ENCODE measurements at regions not wholly inside any gene's neighbourhood (a gene's known extent, or its start where the extent isn't known, plus 50 kb on each side); places are given as distances from the start of the nearest gene placed in this dataset.

GRCh38 chr16:5595849-5596248 is 498.3 kb upstream of the EEF2KMT start:
- H3K36me3 ChIP-seq (ENCODE audit: control insufficient read depth, insufficient read depth, low read length), result no peaks in the 10 kb centered on the region
- H3K4me1 ChIP-seq (ENCODE audit: control insufficient read depth, extremely low read depth, insufficient read depth, low read length), result no peaks in the 10 kb centered on the region
- H2AFZ ChIP-seq (ENCODE audit: low read length), result no peak overlapping the region
- no peak overlapping the region for H3K9ac ChIP-seq (ENCODE audit: insufficient read depth, low read length)
- no peaks in the 10 kb centered on the region for H3K9me3 ChIP-seq (ENCODE audit: control insufficient read depth, insufficient read depth, low read depth, low read length)
- H3K27ac ChIP-seq (ENCODE audit: insufficient read depth, low read length), result no peak overlapping the region
- no peak overlapping the region for H3K4me3 ChIP-seq (replicated peaks in 1 of 4; ENCODE audit: control extremely low read depth in 1 of 4, insufficient read depth in 1 of 4, low read depth in 3 of 4, low read length in 4 of 4)
- no peaks in the 10 kb centered on the region for H4K20me1 ChIP-seq (ENCODE audit: control insufficient read depth, extremely low read depth, insufficient read depth, low read length)
- H3K79me2 ChIP-seq (ENCODE audit: control insufficient read depth, insufficient read depth, low read length), result no peaks in the 10 kb centered on the region
- H3K4me2 ChIP-seq (ENCODE audit: extremely low read depth, insufficient read depth, low read length), result no peak overlapping the region
- H3K27me3 ChIP-seq (ENCODE audit: control insufficient read depth, insufficient read depth, low read length), result no peaks in the 10 kb centered on the region
- TF ChIP-seq CTCF (conservative IDR thresholded peaks at IDR 0.05 in 1 of 2, IDR thresholded peaks at IDR 0.05 in 1 of 2; ENCODE audit: low read depth in 1 of 2, low read length in 2 of 2) (no peak), EZH2 (IDR thresholded peaks at IDR 0.05; ENCODE audit: low read length, missing control alignments) (no peak)
- DNase-seq (ENCODE audit: low read depth in 2 of 2), result no peak

GRCh38 chr16:5590416-5590815 is 492.8 kb upstream of the EEF2KMT start:
- no peaks in the 10 kb centered on the region for H3K9me3 ChIP-seq (ENCODE audit: control insufficient read depth, insufficient read depth, low read depth, low read length)
- no peak overlapping the region for H3K27ac ChIP-seq (ENCODE audit: insufficient read depth, low read length)
- no peak for DNase-seq (ENCODE audit: low read depth in 2 of 2)
- no peaks in the 10 kb centered on the region for H3K27me3 ChIP-seq (ENCODE audit: control insufficient read depth, insufficient read depth, low read length)
- no peak overlapping the region for H2AFZ ChIP-seq (ENCODE audit: low read length)
- H3K4me3 ChIP-seq (replicated peaks in 1 of 4; ENCODE audit: control extremely low read depth in 1 of 4, insufficient read depth in 1 of 4, low read depth in 3 of 4, low read length in 4 of 4), result no peak overlapping the region
- H3K79me2 ChIP-seq (ENCODE audit: control insufficient read depth, insufficient read depth, low read length), result no peaks in the 10 kb centered on the region
- H3K4me2 ChIP-seq (ENCODE audit: extremely low read depth, insufficient read depth, low read length), result no peak overlapping the region
- no peaks in the 10 kb centered on the region for H3K36me3 ChIP-seq (ENCODE audit: control insufficient read depth, insufficient read depth, low read length)
- no peaks in the 10 kb centered on the region for H3K4me1 ChIP-seq (ENCODE audit: control insufficient read depth, extremely low read depth, insufficient read depth, low read length)
- no peak for TF ChIP-seq EZH2 (IDR thresholded peaks at IDR 0.05; ENCODE audit: low read length, missing control alignments)
- TF ChIP-seq CTCF (conservative IDR thresholded peaks at IDR 0.05 in 1 of 2, IDR thresholded peaks at IDR 0.05 in 1 of 2; ENCODE audit: low read depth in 1 of 2, low read length in 2 of 2), result no peak
- no peak overlapping the region for H3K9ac ChIP-seq (ENCODE audit: insufficient read depth, low read length)
- no peaks in the 10 kb centered on the region for H4K20me1 ChIP-seq (ENCODE audit: control insufficient read depth, extremely low read depth, insufficient read depth, low read length)

GRCh38 chr16:5589812-5590373 is 492.3 kb upstream of the EEF2KMT start:
- H3K9ac ChIP-seq (ENCODE audit: insufficient read depth, low read length), result no peak overlapping the region
- no peaks in the 10 kb centered on the region for H4K20me1 ChIP-seq (ENCODE audit: control insufficient read depth, extremely low read depth, insufficient read depth, low read length)
- DNase-seq (ENCODE audit: low read depth in 2 of 2), result no peak
- H3K4me3 ChIP-seq (replicated peaks in 1 of 4; ENCODE audit: control extremely low read depth in 1 of 4, insufficient read depth in 1 of 4, low read depth in 3 of 4, low read length in 4 of 4), result no peak overlapping the region
- H3K4me1 ChIP-seq (ENCODE audit: control insufficient read depth, extremely low read depth, insufficient read depth, low read length), result no peaks in the 10 kb centered on the region
- no peaks in the 10 kb centered on the region for H3K79me2 ChIP-seq (ENCODE audit: control insufficient read depth, insufficient read depth, low read length)
- no peaks in the 10 kb centered on the region for H3K36me3 ChIP-seq (ENCODE audit: control insufficient read depth, insufficient read depth, low read length)
- no peak for TF ChIP-seq CTCF (conservative IDR thresholded peaks at IDR 0.05 in 1 of 2, IDR thresholded peaks at IDR 0.05 in 1 of 2; ENCODE audit: low read depth in 1 of 2, low read length in 2 of 2)
- no peak for TF ChIP-seq EZH2 (IDR thresholded peaks at IDR 0.05; ENCODE audit: low read length, missing control alignments)
- no peak overlapping the region for H3K27ac ChIP-seq (ENCODE audit: insufficient read depth, low read length)
- no peak overlapping the region for H3K4me2 ChIP-seq (ENCODE audit: extremely low read depth, insufficient read depth, low read length)
- no peaks in the 10 kb centered on the region for H3K27me3 ChIP-seq (ENCODE audit: control insufficient read depth, insufficient read depth, low read length)
- H3K9me3 ChIP-seq (ENCODE audit: control insufficient read depth, insufficient read depth, low read depth, low read length), result no peaks in the 10 kb centered on the region
- H2AFZ ChIP-seq (ENCODE audit: low read length), result no peak overlapping the region

Measured in fibroblast of lung (primary cell).